Left colon (tissue), 2 donors: ENCODE measurements at regions not wholly inside any gene's neighbourhood (a gene's known extent, or its start where the extent isn't known, plus 50 kb on each side); places are given as distances from the start of the nearest gene placed in this dataset.
"Not testable (repeated sequence)": the region's sequence is repeated elsewhere in the genome, so short reads cannot be mapped to it uniquely, and the experiment has no call there.

Source experiments
- ATAC-seq: fragments of 200-7000 bp; cut with Tn5 transposase; one replicate; pipeline ENCODE4 v1.9.1; 2020; ENCODE audit warnings: mild to moderate bottlenecking, moderate library complexity
- DNase-seq, 2 donors: peaks; one replicate each; pipeline ENCODE4 v3.0.0-alpha.2; 2020
- intact Hi-C, 2 donors: fragments of 100-400 bp; cut with DNase I in 1 of 2; cut with micrococcal nuclease in 1 of 2; formaldehyde crosslinking; loops; one replicate each; pipeline versions ENCODE4 v1.11.2 to v1.14.0; 2022; cut with DNase I, micrococcal nuclease
- donor health status: DM: no; HTN: no; CAD: no.
- donor health status: DM: yes; HTN: yes; CAD: no.

DNA sequence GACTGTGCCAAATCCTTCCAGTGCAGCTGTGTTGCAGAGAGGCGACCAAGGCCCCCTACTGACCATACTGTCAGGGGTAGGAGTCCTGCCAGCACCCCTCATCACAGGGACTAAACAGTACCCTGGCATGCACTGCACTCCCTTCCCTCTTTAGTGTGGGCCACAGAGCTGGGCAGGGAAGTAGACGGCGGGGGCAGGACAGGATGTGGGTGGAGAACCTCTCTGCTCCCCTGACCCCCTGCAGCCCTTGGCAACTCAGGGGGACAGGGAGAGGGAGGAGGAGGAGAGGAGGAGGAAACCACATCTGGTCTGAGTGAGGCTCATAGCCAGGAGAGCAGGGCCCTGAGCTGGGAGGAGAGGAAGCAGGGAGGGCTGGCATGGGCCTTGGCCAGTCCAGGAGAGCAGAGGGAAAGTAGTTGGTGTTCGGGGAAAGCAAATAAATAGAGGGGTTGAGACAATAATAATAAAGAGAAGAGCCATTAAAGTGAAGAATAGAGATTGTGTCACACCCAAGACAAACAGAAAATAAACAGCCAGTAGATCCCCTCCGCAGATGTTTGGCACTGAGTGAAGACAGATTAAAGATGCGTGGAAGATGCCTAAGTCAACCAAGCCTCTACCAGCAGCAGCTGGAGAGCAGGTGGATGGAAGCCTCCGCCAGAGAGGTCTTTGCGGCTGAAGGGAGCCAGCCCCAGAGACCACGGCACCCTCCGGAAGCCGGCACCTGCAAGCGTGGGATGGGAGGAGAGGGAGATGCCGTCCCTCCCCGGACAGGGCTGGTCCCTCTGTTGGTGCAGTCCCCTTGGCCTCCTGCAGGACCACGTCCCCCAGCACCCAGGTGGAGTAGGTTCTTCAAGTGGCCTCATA lies 61.5 kb downstream of the RPUSD4 start:
- no peak for DNase-seq
- intact Hi-C loops: no loop called here
- ATAC-seq: peak; percentile 19

GRCh38 chr11:126148317-126148716 lies 63.1 kb downstream of the RPUSD4 start:
- ATAC-seq (no peak), DNase-seq (no peak)
- intact Hi-C loops: no loop called here

GRCh38 chr11:126147208-126148111 lies 64.0 kb downstream of the RPUSD4 start:
- ATAC-seq: peak; percentile 27
- DNase-seq: no peak
- intact Hi-C loops: no loop called here

- DNase-seq (no peak), ATAC-seq (no peak)
- intact Hi-C loops: no loop called here
Observed at GRCh38 chr11:126146454-126147192, 64.8 kb downstream of the RPUSD4 start.

DNA sequence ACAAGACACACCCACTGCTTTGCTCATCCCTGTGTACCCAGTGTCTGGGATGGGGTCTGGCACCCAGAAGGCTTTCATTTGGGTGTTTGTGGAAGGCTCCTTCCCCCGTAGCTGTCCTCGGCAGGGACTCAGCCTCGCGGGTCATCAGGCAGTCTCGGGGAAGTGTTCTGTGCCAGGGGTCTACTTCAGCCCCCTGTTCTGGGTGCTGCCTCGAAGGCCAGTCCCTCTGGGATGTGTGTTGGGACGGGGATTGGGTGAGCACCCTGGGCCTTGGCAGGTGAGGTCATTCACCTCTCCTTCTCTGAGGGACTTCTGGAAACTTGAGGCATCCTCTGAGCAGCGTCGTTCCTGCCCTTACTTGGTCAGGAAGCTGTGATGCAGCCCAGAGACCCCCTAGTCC lies 65.5 kb downstream of the RPUSD4 start:
- DNase-seq (no peak), ATAC-seq (no peak)
- intact Hi-C loops: no loop called here

DNA sequence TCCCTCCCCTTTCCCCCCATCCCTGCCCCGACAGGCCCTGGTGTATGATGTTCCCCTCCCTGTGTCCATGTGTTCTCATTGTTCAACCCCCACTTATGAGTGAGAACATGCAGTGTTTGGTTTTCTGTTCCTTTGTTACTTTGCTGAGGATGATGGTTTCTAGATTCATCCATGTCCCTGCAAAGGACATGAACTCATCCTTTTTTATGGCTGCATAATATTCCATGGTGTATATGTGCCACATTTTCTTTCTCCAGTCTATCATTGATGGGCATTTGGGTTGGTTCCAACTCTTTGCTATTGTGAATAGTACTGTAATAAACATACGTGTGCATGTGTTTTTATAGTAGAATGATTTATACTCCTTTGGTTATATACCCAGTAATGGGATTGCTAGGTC lies 68.0 kb downstream of the RPUSD4 start:
- intact Hi-C loops, ATAC-seq, DNase-seq: not testable (repeated sequence)

DNA sequence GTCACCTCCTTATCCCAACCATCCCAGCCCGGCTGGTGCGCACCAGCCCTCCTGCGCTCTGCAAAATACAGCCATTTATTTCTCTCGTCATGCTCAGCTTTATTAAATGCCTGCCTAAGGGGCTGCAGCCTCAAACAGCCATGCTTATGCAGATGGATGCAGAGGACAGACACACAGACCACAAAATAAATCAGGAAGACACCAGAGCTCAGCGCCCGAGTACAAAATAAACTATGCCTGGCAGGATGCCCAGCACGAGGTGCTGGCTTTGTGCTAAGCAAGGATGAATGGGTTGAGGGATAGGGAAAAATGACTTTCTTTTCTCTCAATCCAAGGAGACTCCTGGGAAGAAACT lies 70.5 kb downstream of the RPUSD4 start:
- ATAC-seq (peak; percentile 38), DNase-seq (peak in 1 of 2 donors; percentile 64)
- intact Hi-C loops: no loop called here

DNA sequence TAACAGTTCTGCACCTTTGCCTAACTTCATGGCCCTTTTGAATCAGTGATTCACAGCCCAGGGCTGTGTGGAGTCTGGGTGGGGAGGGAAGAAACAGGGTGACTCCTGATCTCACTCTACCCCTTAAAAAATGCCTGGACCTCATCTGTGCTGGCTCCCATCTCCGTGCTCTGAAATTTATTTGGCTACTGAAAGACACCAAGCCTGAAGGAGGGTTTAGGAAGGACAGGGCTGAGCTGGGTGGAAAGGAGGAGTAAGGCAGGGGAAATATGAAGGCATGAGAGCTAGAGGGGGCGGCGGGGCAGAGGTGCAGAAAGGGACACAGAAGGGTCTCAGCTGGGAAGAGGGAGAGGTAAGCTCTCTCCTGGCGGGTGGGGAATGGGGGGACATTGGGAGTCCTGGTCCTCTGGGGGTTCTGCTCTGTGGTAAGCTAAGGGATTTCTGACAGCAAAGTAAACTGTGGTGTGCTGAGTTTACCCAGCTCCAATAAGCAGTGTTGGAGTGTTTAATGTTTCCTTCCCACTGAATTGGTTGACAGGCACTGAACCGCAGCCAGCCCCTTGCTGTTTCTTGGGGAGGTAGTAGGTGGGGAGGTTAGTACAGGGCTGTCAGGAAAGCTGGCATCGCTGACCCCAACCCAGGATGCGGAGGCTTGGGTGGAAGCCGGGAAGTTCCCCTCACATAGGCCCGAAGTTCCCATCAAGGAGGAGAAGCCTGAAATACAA lies 71.1 kb downstream of the RPUSD4 start:
- ATAC-seq (no peak), DNase-seq (no peak)
- intact Hi-C loops: no loop called here

DNA sequence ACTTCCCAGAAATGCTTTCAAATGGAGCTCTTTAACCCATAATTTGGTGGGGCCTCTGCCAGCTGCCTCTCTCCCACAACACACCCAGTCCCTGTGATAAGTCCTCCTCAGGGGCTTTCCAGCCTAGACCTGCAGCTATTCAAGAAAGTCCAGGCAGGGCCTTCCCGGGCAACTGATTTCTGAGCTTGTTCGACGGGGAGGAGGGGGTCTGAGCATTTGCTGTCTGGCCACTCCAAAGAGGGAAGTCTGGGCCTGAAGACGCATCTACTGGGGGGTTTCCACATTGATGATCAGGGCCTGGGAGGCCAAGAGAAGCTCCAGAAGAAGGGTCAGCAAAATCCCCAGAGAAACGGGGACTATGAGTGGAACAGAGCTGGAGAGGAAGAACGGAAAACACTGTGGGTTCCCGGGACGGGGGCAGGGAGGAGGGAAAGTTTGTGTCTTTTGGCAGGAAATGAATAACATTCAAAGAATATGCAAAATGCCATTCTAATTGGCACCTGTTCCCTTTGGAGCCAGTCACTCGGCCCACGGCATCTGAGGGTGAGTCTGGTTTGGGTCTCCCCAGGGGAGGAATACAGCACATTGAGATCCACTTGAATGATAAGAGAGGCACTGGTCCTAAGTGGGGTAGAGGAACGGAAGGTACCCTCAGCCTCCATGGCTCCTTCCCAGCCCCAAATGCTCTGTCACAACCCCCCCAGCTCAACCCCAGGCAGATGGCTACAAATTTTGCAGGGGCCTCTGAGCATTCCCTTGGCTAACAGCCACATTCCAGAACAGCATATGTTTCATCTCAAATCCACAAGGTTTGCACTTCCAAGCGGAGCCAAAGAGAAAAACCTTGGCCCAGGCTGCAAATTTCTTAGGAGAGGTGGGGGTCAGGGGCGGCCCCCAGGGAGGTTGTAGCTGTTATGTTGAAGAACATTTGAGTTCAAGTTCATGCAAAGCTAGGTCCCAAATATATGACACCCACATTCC lies 72.0 kb downstream of the RPUSD4 start:
- intact Hi-C loops: loop anchor here in 1 of 2 donors (2.0 kb wide), 1 partner anchor 25 kb away; no protein-coding TSS in a partner anchor
- DNase-seq (peak in 1 of 2 donors; percentile 15), ATAC-seq (no peak)

GRCh38 chr11:126138636-126139035 lies 72.8 kb downstream of the RPUSD4 start:
- ATAC-seq (no peak), DNase-seq (no peak)
- intact Hi-C loops: loop anchor here in 1 of 2 donors (2.0 kb wide), 1 partner anchor 24 kb away; no protein-coding TSS in a partner anchor

DNA sequence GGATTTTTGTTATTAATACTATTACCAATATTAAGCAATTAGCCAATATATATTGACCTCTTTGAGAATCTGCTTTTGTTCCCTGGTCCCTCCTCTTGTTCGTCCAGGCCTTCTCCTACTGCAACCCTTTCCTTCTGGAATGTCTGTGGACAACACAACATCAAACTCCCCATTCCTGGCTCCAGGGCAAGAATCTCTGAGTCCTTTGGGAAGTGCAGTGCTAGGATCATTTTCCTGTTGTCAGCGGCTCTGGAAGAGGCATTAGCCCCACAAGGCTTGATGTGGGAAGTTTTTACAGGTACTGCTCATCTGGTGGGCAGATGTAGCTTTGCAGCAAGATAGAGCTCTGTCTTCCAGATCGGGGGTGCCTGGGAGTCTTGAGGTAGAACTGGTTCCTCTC lies 74.3 kb downstream of the RPUSD4 start:
- intact Hi-C loops: no loop called here
- DNase-seq (no peak), ATAC-seq (no peak)

DNA sequence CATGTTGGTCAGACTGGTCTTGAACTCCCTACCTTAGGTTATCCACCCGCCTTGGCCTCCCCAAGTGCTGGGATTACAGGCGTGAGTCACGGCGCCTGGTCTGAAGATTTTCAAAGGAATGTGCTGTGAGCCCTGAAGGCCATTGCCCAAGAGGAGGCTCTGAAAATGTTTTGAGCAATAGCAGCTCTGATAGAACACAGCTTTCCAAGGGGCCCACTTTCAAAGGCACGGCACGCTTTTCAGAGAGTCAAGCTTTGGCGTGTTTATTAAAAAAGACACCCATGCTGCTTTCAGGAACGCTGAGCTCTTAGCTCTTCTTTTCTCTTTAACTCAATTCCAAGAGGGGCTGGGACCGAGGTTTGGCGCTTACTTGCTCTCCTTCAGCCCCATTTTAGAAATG lies 73.8 kb upstream of the CDON start:
- peak in 1 of 2 donors; percentile 58 for DNase-seq
- ATAC-seq: no peak
- intact Hi-C loops: no loop called here

- intact Hi-C loops: no loop called here
- peak; percentile 54 for ATAC-seq
- no peak for DNase-seq
Observed at GRCh38 chr11:126135235-126136176, 72.8 kb upstream of the CDON start.

DNA sequence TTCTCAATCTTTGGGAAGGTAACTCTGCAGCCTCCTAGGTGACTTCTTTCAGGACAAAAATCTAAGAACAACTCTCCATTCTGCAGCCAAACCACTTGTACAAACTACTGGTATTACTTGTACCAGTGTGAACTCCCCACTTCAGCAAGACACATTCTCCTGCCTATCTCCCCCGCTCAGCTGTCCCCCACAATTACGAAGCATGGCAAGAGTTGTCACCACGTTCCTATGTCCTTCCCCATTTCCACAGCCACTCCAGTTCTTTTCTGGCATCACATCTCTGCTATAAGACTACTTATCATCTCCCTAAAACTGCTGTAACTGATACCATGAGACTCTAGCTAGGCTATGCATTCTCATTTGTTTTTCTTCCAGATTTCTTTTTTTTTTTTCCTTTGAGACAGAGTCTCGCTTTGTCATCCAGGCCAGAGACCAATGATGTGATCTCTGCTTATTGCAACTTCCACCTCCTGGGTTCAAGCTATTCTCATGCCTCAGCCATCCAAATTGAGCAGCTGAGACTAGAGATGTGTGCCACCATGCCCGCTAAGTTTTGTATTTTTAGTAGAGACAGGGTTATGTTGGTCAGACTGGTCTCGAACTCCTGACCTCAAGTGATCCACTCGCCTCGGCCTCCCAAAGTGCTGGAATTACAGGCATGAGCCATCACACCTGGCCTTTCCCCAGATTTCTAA lies 71.9 kb upstream of the CDON start:
- no peak for ATAC-seq
- intact Hi-C loops: no loop called here
- no peak for DNase-seq

DNA sequence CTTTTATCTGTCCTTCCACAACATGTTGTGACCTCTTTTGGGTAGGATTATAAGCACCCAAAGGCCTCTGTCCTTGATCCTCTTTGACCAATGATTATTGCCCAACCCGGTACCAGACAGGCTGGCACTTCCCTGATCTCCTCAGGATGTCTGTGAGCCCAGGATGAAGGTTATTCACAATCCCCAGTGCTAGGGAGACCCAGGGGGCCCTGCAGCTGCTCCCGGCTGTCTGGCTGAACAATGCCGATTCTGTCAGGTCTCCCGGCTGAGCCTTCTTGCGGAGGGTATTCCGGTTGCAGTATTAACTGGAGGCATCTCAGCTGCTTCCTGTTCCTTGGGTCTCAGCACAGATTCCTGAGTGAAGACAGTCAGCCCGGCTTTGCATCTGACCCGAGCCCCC lies 71.2 kb upstream of the CDON start:
- no peak for DNase-seq
- intact Hi-C loops: no loop called here
- no peak for ATAC-seq

DNA sequence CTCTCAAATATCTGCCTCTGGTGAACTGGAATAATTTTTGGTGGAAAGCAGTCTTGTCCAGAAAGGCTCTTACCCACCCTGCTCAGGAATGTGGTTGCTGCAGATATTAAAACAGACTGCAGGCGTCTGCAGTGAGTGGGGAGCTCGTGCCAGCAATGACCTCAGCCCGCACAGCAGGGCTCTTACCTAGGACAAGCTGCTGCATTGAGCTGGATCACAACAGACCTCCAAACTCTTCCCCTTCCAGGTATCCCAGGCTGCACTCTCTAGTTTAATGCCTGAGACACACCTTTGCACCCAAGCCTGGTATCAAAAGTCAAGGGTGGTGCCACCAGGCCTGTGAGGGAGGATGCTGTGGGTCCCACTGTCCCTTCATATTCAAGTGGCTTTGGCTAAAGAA lies 69.7 kb upstream of the CDON start:
- intact Hi-C loops: no loop called here
- ATAC-seq (peak; percentile 44), DNase-seq (no peak)
